A549 (cell line): ENCODE measurements at regions not wholly inside any gene's neighbourhood (a gene's known extent, or its start where the extent isn't known, plus 50 kb on each side); places are given as distances from the start of the nearest gene placed in this dataset.
A peak's percentile ranks its signal among the peaks of the same experiment; 100 is the strongest.

Source experiments
- ATAC-seq, 2 experiments: fragments of 200-7000 bp in 1 of 2; fragments of >200 bp in 1 of 2; cut with Nextera tagmentation in 1 of 2; cut with Tn5 transposase in 1 of 2; 3 replicates each; pipeline versions ENCODE4 v1.8.0 to v1.9.1; 2018 to 2020; ENCODE audit warnings: mild to moderate bottlenecking in 1 of 2, moderate library complexity in 1 of 2
- CTCF ChIA-PET: fragments of 300-600 bp; sonication (Branson Sonifier 250); formaldehyde crosslinking; extraction: SDS; loops from one replicate; lab custom pipeline; 2021; ENCODE audit warnings: antibody characterized with exemption, inconsistent platforms; lab: Yijun Ruan, JAX
- POLR2A ChIA-PET: fragments of 350-600 bp; formaldehyde crosslinking; extraction: SDS; loops from one replicate; lab custom pipeline; 2021; ENCODE audit warnings: antibody characterized with exemption, inconsistent platforms; lab: Yijun Ruan, JAX
- DNase-seq, 2 experiments: peaks; one replicate each; pipeline versions ENCODE4 v3.0.0 to v3.0.0-alpha.2; 2011 to 2016; ENCODE audit warnings: low read depth in 1 of 2, low spot score in 1 of 2
- FAIRE-seq: peaks from 2 replicates; lab custom pipeline; 2011; peaks lifted over from hg19 to GRCh38; lab: Jason Lieb, UNC
- H3K27ac ChIP-seq, 2 experiments: fragments of >200 bp; sonication (Bioruptor Twin); formaldehyde crosslinking; 3 replicates each; pipeline ENCODE4 v1.5.1; 2016 to 2017
- H3K4me1 ChIP-seq: fragments of >200 bp; sonication (Bioruptor Twin); formaldehyde crosslinking; 3 replicates; pipeline ENCODE4 v1.6.1; 2016
- H3K4me2 ChIP-seq: fragments of >200 bp; sonication (Bioruptor Twin); formaldehyde crosslinking; 3 replicates; pipeline ENCODE4 v1.6.1; 2016
- H3K4me3 ChIP-seq: fragments of >200 bp; sonication (Bioruptor Twin); formaldehyde crosslinking; 3 replicates; pipeline ENCODE4 v1.5.1; 2016
- H3K9me3 ChIP-seq: fragments of >200 bp; sonication (Bioruptor Twin); formaldehyde crosslinking; 3 replicates; pipeline ENCODE4 v1.6.1; 2016
- BCL3 ChIP-seq: fragments of >200 bp; sonication (Bioruptor Twin); formaldehyde crosslinking; IDR thresholded peaks from 3 replicates; pipeline ENCODE4 v1.6.1; 2016
- CTCF ChIP-seq: fragments of >200 bp; sonication (Bioruptor Twin); formaldehyde crosslinking; IDR thresholded peaks from 3 replicates; pipeline ENCODE4 v1.5.1; 2016
- EP300 ChIP-seq, 2 experiments: fragments of >200 bp; sonication (Bioruptor Twin); formaldehyde crosslinking; IDR thresholded peaks; 2 replicates in 1 of 2; 3 replicates in 1 of 2; pipeline ENCODE4 v1.6.1; 2016 to 2017
- ESRRA ChIP-seq: fragments of 150-350 bp; IDR thresholded peaks from 2 replicates; pipeline ENCODE4 v1.6.1; 2014; ENCODE audit warnings: mild to moderate bottlenecking, low read length, borderline replicate concordance
- FOSL2 ChIP-seq, 2 experiments: fragments of 450-650 bp in 1 of 2; fragments of >200 bp in 1 of 2; sonication (Bioruptor Twin) in 1 of 2; formaldehyde crosslinking; IDR thresholded peaks; 2 replicates each; pipeline versions ENCODE4 v1.5.0 to v1.6.1; 2016 to 2020; ENCODE audit warnings: mild to moderate bottlenecking in 1 of 2, moderate library complexity in 1 of 2
- HDAC2 ChIP-seq: fragments of 200-600 bp; sonication (generic); IDR thresholded peaks from 2 replicates; pipeline ENCODE4 v1.6.1; 2016
- HEYL ChIP-seq: fragments of 250-450 bp; sonication (Bioruptor Pico); IDR thresholded peaks from 2 replicates; pipeline ENCODE4 v1.8.0; 2021; ENCODE audit warnings: mild to moderate bottlenecking, moderate library complexity
- HOXB13 ChIP-seq: fragments of 250-450 bp; sonication (Bioruptor Pico); IDR thresholded peaks from 2 replicates; pipeline ENCODE4 v1.5.0; 2020; ENCODE audit warnings: low read depth, mild to moderate bottlenecking, moderate library complexity
- JUNB ChIP-seq: fragments of >200 bp; sonication (Bioruptor Twin); formaldehyde crosslinking; IDR thresholded peaks from 2 replicates; pipeline ENCODE4 v1.6.1; 2016
- KDM5A ChIP-seq: fragments of 200-600 bp; sonication (generic); IDR thresholded peaks from 2 replicates; pipeline ENCODE4 v1.6.1; 2016; ENCODE audit warnings: antibody characterized with exemption, mild to moderate bottlenecking
- MAFK ChIP-seq: fragments of 450-650 bp; IDR thresholded peaks from 2 replicates; pipeline ENCODE4 v1.6.1; 2014; ENCODE audit not compliant: partially characterized antibody
- MAX ChIP-seq: IDR thresholded peaks from 2 replicates; pipeline ENCODE4 v1.6.1; 2012
- NFE2L2 ChIP-seq: fragments of 150-350 bp; conservative IDR thresholded peaks from 2 replicates; pipeline ENCODE4 v1.6.1; 2014; ENCODE audit warnings: low read length
- POLR2A ChIP-seq: IDR thresholded peaks from 2 replicates; pipeline ENCODE4 v1.6.1; 2012; ENCODE audit warnings: mild to moderate bottlenecking, low read length
- RARB ChIP-seq: fragments of 250-450 bp; sonication (Bioruptor Pico); IDR thresholded peaks from 2 replicates; pipeline ENCODE4 v1.8.0; 2021; ENCODE audit warnings: mild to moderate bottlenecking, moderate library complexity
- REST ChIP-seq: fragments of 200-600 bp; sonication (generic); IDR thresholded peaks from 2 replicates; pipeline ENCODE4 v1.6.1; 2016; ENCODE audit warnings: antibody characterized with exemption, mild to moderate bottlenecking, moderate library complexity
- SMC3 ChIP-seq: fragments of >200 bp; sonication (Bioruptor Twin); formaldehyde crosslinking; IDR thresholded peaks from 3 replicates; pipeline ENCODE4 v1.6.1; 2018; ENCODE audit warnings: inconsistent platforms
- ZC3H11A ChIP-seq: fragments of 450-650 bp; IDR thresholded peaks from 2 replicates; pipeline ENCODE4 v1.6.1; 2014; ENCODE audit warnings: antibody characterized with exemption, mild to moderate bottlenecking
- ZFP36 ChIP-seq: fragments of 450-650 bp; IDR thresholded peaks from 2 replicates; pipeline ENCODE4 v1.6.1; 2014; ENCODE audit warnings: borderline replicate concordance; ENCODE audit not compliant: partially characterized antibody
- ZSCAN20 ChIP-seq: fragments of 250-450 bp; sonication (Bioruptor Pico); IDR thresholded peaks from 2 replicates; pipeline ENCODE4 v1.8.0; 2022; ENCODE audit warnings: mild to moderate bottlenecking, moderate library complexity
- WGBS: methylation state at CpG from one replicate; pipeline ENCODE4 v1.1.6; 2017; ENCODE audit errors: missing lambda C conversion rate; 5-methylcytosine and 5-hydroxymethylcytosine counted together

- WGBS: 51% methylated on average over 2 of the region's 2 CpGs
- ChIA-PET CTCF (interaction anchor here (1.0 to 3.0 kb wide), 3 partner anchors 10 to 377 kb away, joined by 3 to 23 read pairs (median 3); no protein-coding TSS in a partner anchor), POLR2A (interaction anchor here (0.6 kb wide), 1 partner anchor 87 kb away, joined by 3 read pairs; no protein-coding TSS in a partner anchor)
- Histone ChIP-seq H3K4me3 (no peak overlapping the region), H3K27ac (peak overlapping the region in 1 of 2 experiments; percentile 45; a peak in 1 of 6 replicates), H3K9me3 (peaks cover 3% of the 10 kb centered on the region; the same call in 1 of the 3 replicates), H3K4me1 (peaks cover 9% of the 10 kb centered on the region; the same call in 2 of the 3 replicates), H3K4me2 (peak overlapping the region; percentile 12; the same call in 2 of the 3 replicates)
- ATAC-seq (no peak), DNase-seq (peak in 1 of 2 experiments; percentile 48), FAIRE-seq (no peak)
- TF ChIP-seq FOSL2 (IDR thresholded peaks at IDR 0.05) (no peak), FOSL2 (CRISPR knock-in tag; IDR thresholded peaks at IDR 0.05) (peak; percentile 34), SMC3 (no peak)
These were observed 251.2 kb downstream of the BAMBI start for GRCh38 chr10:28928484-28928883.

GRCh38 chr10:28929942-28930341 is 252.6 kb downstream of the BAMBI start:
- Histone ChIP-seq H3K4me2 (no peak overlapping the region), H3K27ac (no peak overlapping the region), H3K9me3 (peaks cover 3% of the 10 kb centered on the region; the same call in 1 of the 3 replicates), H3K4me3 (no peak overlapping the region), H3K4me1 (peaks cover 9% of the 10 kb centered on the region; the same call in 2 of the 3 replicates)
- 93% methylated on average over 3 of the region's 3 CpGs for WGBS
- FAIRE-seq (no peak), DNase-seq (no peak), ATAC-seq (no peak)
- POLR2A ChIA-PET: no interaction called here
- TF ChIP-seq MAX (no peak), NFE2L2 (no peak), MAFK (no peak), ZFP36 (no peak), HEYL (CRISPR knock-in tag) (no peak), HOXB13 (no peak), JUNB (no peak), CTCF (no peak), RARB (CRISPR knock-in tag) (no peak), KDM5A (no peak), REST (no peak), ZC3H11A (no peak), BCL3 (no peak), POLR2A (no peak), HDAC2 (no peak), ZSCAN20 (CRISPR knock-in tag) (no peak), ESRRA (no peak), EP300 (IDR thresholded peaks at IDR 0.05) (no peak)
- CTCF ChIA-PET: interaction anchor here (1.6 to 3.0 kb wide), 2 partner anchors 9 kb away, joined by 5 to 23 read pairs; no protein-coding TSS in a partner anchor
